Left hindlimb (tissue), 1 donor: ENCODE measurements at regions not wholly inside any gene's neighbourhood (a gene's known extent, or its start where the extent isn't known, plus 50 kb on each side); places are given as distances from the start of the nearest gene placed in this dataset.
"Not testable (repeated sequence)": the region's sequence is repeated elsewhere in the genome, so short reads cannot be mapped to it uniquely, and the experiment has no call there.

Experiments used
- DNase-seq: peaks from one replicate; pipeline ENCODE4 v3.0.0-alpha.2; 2018

- DNase-seq: no peak
These were observed 145.9 kb downstream of the ALX1 start for GRCh38 chr12:85425926-85426325.

GRCh38 chr12:85433148-85433547, 153.1 kb downstream of the ALX1 start:
- DNase-seq: not testable (repeated sequence)

GRCh38 chr12:85440271-85440670, 160.3 kb downstream of the ALX1 start:
- DNase-seq: no peak

- no peak for DNase-seq
These were observed 161.0 kb downstream of the ALX1 start for GRCh38 chr12:85441025-85441424.

- no peak for DNase-seq
These were observed 161.7 kb downstream of the ALX1 start for GRCh38 chr12:85441741-85442140.

- no peak for DNase-seq
These were observed 165.3 kb downstream of the ALX1 start for GRCh38 chr12:85445060-85445938.

- no peak for DNase-seq
These were observed 168.0 kb downstream of the ALX1 start for GRCh38 chr12:85448031-85448430.

GRCh38 chr12:85448548-85449139, 168.6 kb downstream of the ALX1 start:
- DNase-seq: no peak

- DNase-seq: no peak
These were observed 177.0 kb downstream of the ALX1 start for GRCh38 chr12:85457016-85457415.

GRCh38 chr12:85461127-85461526, 181.1 kb downstream of the ALX1 start:
- no peak for DNase-seq

- no peak for DNase-seq
These were observed 182.9 kb downstream of the ALX1 start for GRCh38 chr12:85462888-85463287.

- no peak for DNase-seq
These were observed 186.9 kb downstream of the ALX1 start for GRCh38 chr12:85466890-85467289.

GRCh38 chr12:85468356-85469157, 188.5 kb downstream of the ALX1 start:
- peak; percentile 41 for DNase-seq

- DNase-seq: not testable (repeated sequence)
These were observed 189.4 kb downstream of the ALX1 start for GRCh38 chr12:85469158-85470086.

GRCh38 chr12:85475277-85475676, 195.3 kb downstream of the ALX1 start:
- DNase-seq: not testable (repeated sequence)

GRCh38 chr12:85476756-85477155, 196.7 kb downstream of the ALX1 start:
- DNase-seq: no peak

GRCh38 chr12:85484387-85484786, 204.4 kb downstream of the ALX1 start:
- no peak for DNase-seq

- no peak for DNase-seq
These were observed 209.2 kb downstream of the ALX1 start for GRCh38 chr12:85489194-85489593.

GRCh38 chr12:85504164-85504563, 224.1 kb downstream of the ALX1 start:
- DNase-seq: no peak

GRCh38 chr12:85504624-85505023, 224.6 kb downstream of the ALX1 start:
- no peak for DNase-seq

GRCh38 chr12:85507456-85507855, 227.4 kb downstream of the ALX1 start:
- DNase-seq: no peak

- DNase-seq: no peak
These were observed 229.2 kb downstream of the ALX1 start for GRCh38 chr12:85509081-85509856.
